ENCODE measurements at regions not wholly inside any gene's neighbourhood (a gene's known extent, or its start where the extent isn't known, plus 50 kb on each side); places are given as distances from the start of the nearest gene placed in this dataset.

DNA sequence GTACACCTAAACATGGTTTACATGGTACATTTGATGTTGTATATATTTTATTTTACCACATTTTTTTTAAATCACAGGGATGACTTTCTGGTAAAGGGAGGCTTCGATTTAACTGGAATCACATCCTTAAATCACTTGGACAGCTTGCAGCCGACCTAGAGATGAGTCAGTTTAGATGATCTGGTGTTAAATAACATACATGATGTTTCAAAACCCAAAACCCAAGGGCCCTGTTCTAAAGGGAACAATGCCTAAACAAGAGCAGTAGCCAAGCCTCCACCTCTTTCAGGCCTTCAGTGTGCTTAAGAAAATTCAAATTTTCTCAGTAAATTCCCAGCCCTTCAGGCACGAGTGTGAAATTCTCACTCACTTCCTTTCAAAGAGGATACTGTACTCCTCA, 108.8 kb downstream of the WT1 start:
- TF ChIP-seq CTCF (conservative IDR thresholded peaks at IDR 0.05) (no peak), ZFX (IDR thresholded peaks at IDR 0.05) (no peak)

Data from C4-2B (cell line).